HCT116 (cell line): ENCODE measurements at regions not wholly inside any gene's neighbourhood (a gene's known extent, or its start where the extent isn't known, plus 50 kb on each side); places are given as distances from the start of the nearest gene placed in this dataset.

ENCODE experiments used
- CBX3 ChIP-seq: IDR thresholded peaks from 2 replicates; pipeline ENCODE4 v1.6.1; 2012; ENCODE audit warnings: low read depth
- CEBPB ChIP-seq: IDR thresholded peaks from 2 replicates; pipeline ENCODE4 v1.6.1; 2012; ENCODE audit warnings: low read depth
- CTCF ChIP-seq, 3 experiments: fragments of 200-600 bp in 1 of 3; sonication (generic) in 1 of 3; IDR thresholded peaks in 2 of 3; conservative IDR thresholded peaks in 1 of 3; 2 replicates each; pipeline ENCODE4 v1.5.1; 2012 to 2017; ENCODE audit warnings: low read depth in 2 of 3, low read length in 2 of 3, antibody characterized with exemption in 1 of 3, borderline replicate concordance in 1 of 3, control low read depth in 1 of 3, mild to moderate bottlenecking in 1 of 3, mixed read lengths in 1 of 3, mixed run types in 1 of 3, moderate library complexity in 1 of 3; ENCODE audit not compliant: insufficient read depth in 1 of 3
- MAX ChIP-seq: IDR thresholded peaks from 2 replicates; pipeline ENCODE4 v1.6.1; 2012
- POLR2AphosphoS5 ChIP-seq: IDR thresholded peaks from 2 replicates; pipeline ENCODE4 v1.6.1; 2011; ENCODE audit warnings: mild to moderate bottlenecking, low read depth, low read length, moderate library complexity
- RAD21 ChIP-seq: IDR thresholded peaks from 2 replicates; pipeline ENCODE4 v1.6.1; 2012; ENCODE audit warnings: low read depth, mild to moderate bottlenecking
- REST ChIP-seq: IDR thresholded peaks from 2 replicates; pipeline ENCODE4 v1.6.1; 2012; ENCODE audit warnings: low read depth
- SIN3A ChIP-seq: IDR thresholded peaks from 2 replicates; pipeline ENCODE4 v1.6.1; 2012; ENCODE audit warnings: low read depth
- SP1 ChIP-seq: IDR thresholded peaks from 2 replicates; pipeline ENCODE4 v1.6.1; 2012; ENCODE audit warnings: low read depth
- ZFX ChIP-seq: fragments of 450-650 bp; IDR thresholded peaks from 2 replicates; pipeline ENCODE4 v1.6.1; 2017

DNA sequence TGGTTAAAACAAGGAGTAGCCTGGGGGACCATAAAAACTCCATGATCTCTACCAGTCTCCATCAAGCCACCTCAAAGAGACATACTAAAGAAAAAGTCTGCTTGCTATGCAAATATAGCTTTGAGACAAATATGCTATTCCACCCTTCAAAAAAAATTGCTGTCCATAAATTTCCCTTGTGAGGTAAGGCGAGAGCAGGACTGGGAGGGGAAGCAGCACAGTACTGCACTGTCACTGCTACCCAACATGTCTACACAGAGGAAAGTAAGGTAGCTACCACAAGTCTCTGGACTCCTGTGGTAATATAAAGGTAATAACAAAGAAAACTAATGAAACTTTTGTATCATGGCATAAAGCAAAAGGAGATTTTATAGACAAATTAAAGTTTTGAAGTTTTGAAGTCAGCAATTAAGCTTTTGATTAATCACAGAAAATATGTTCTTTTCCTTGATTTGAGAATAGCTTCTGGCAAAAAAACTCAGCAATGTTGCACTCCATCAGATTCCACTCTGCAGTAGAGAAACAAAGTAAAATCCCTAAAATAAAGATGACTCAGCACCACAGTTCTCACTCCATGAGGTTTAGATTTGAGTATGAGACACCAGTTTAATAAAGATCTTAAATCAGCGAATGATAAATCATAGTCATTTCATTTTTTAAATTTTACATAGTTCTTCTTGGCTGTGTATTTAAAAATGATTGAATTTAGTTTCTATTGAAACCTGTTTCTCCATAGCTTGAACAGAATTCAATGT lies 602.4 kb downstream of the COL12A1 start:
- TF ChIP-seq CTCF (IDR thresholded peaks at IDR 0.05 in 2 of 3, conservative IDR thresholded peaks at IDR 0.05 in 1 of 3; ENCODE audit: borderline replicate concordance in 1 of 3, insufficient read depth in 1 of 3, low read depth in 2 of 3, low read length in 2 of 3) (no peak), CBX3 (no peak), SP1 (no peak), CEBPB (no peak), REST (no peak), ZFX (no peak), MAX (no peak), POLR2AphosphoS5 (no peak), RAD21 (no peak), SIN3A (no peak)
